Hepatocyte (in vitro differentiated cells): ENCODE measurements at regions not wholly inside any gene's neighbourhood (a gene's known extent, or its start where the extent isn't known, plus 50 kb on each side); places are given as distances from the start of the nearest gene placed in this dataset.

Experiments
- DNase-seq: peaks from one replicate; pipeline ENCODE4 v3.0.0-alpha.2; 2016; ENCODE audit warnings: low spot score
- H2AFZ ChIP-seq: fragments of 200-600 bp; sonication (generic); 2 replicates; pipeline ENCODE4 v1.6.0; 2016; ENCODE audit warnings: antibody characterized with exemption, mild to moderate bottlenecking
- H3K27ac ChIP-seq: fragments of 200-600 bp; sonication (generic); 2 replicates; pipeline ENCODE4 v1.5.1; 2016; ENCODE audit warnings: mild to moderate bottlenecking
- H3K27me3 ChIP-seq: fragments of 200-600 bp; sonication (generic); 2 replicates; pipeline ENCODE4 v1.6.1; 2016
- H3K36me3 ChIP-seq: fragments of 200-600 bp; sonication (generic); replicated peaks from 2 replicates; pipeline ENCODE4 v1.5.1; 2016; ENCODE audit warnings: low read depth; ENCODE audit not compliant: insufficient read depth
- H3K4me1 ChIP-seq: fragments of 200-600 bp; sonication (generic); 2 replicates; pipeline ENCODE4 v1.5.1; 2016; ENCODE audit warnings: mild to moderate bottlenecking, moderate library complexity; ENCODE audit not compliant: insufficient read depth
- H3K4me2 ChIP-seq: fragments of 200-600 bp; sonication (generic); 2 replicates; pipeline ENCODE4 v1.6.0; 2016
- H3K4me3 ChIP-seq: fragments of 200-600 bp; sonication (generic); 2 replicates; pipeline ENCODE4 v1.5.1; 2016; ENCODE audit warnings: mild to moderate bottlenecking
- H3K79me2 ChIP-seq: fragments of 200-600 bp; sonication (generic); 2 replicates; pipeline ENCODE4 v1.6.0; 2017; ENCODE audit warnings: mild to moderate bottlenecking
- H3K9me2 ChIP-seq: fragments of 200-600 bp; sonication (generic); replicated peaks from 2 replicates; pipeline ENCODE4 v1.6.0; 2017; ENCODE audit warnings: mild to moderate bottlenecking; ENCODE audit not compliant: insufficient read depth
- H3K9me3 ChIP-seq: fragments of 200-600 bp; sonication (generic); 2 replicates; pipeline ENCODE4 v1.5.1; 2016; ENCODE audit warnings: low read depth, mild to moderate bottlenecking
- H4K20me1 ChIP-seq: fragments of 200-600 bp; sonication (generic); 2 replicates; pipeline ENCODE4 v1.6.0; 2016; ENCODE audit warnings: mild to moderate bottlenecking; ENCODE audit not compliant: insufficient read depth, poor library complexity, severe bottlenecking
- CTCF ChIP-seq: fragments of 200-600 bp; sonication (generic); IDR thresholded peaks from 2 replicates; pipeline ENCODE4 v1.5.1; 2016; ENCODE audit warnings: antibody characterized with exemption, mild to moderate bottlenecking; ENCODE audit not compliant: poor library complexity
- EZH2 ChIP-seq: fragments of 200-600 bp; sonication (generic); IDR thresholded peaks from 2 replicates; pipeline ENCODE4 v1.6.1; 2016; ENCODE audit warnings: antibody characterized with exemption, mild to moderate bottlenecking, borderline replicate concordance
- EZH2phosphoT487 ChIP-seq: fragments of 200-600 bp; sonication (generic); IDR thresholded peaks from one replicate; pipeline ENCODE4 v1.6.1; 2018; ENCODE audit warnings: antibody characterized with exemption, mild to moderate bottlenecking, low read depth, moderate library complexity; ENCODE audit not compliant: unreplicated experiment, severe bottlenecking
- WGBS: methylation state at CpG from one replicate; pipeline ENCODE4 v1.1.6; 2016; ENCODE audit warnings: low lambda C conversion rate; ENCODE audit errors: missing lambda C conversion rate; 5-methylcytosine and 5-hydroxymethylcytosine counted together

GRCh38 chr9:79140751-79141150 lies 431.0 kb upstream of the TLE4 start:
- DNase-seq = no peak
- H3K9me3 ChIP-seq = no peaks in the 10 kb centered on the region
- H3K79me2 ChIP-seq = no peaks in the 10 kb centered on the region
- H3K4me2 ChIP-seq = no peak overlapping the region
- 28% methylated on average over 1 of the region's 1 CpG for WGBS
- H3K9me2 ChIP-seq = no peaks in the 10 kb centered on the region
- H2AFZ ChIP-seq = no peak overlapping the region
- no peaks in the 10 kb centered on the region for H3K27me3 ChIP-seq
- no peaks in the 10 kb centered on the region for H3K36me3 ChIP-seq
- H3K4me1 ChIP-seq = peaks cover 6% of the 10 kb centered on the region
- no peak overlapping the region for H3K27ac ChIP-seq
- TF ChIP-seq EZH2phosphoT487 (no peak), EZH2 (no peak), CTCF (no peak)
- H4K20me1 ChIP-seq = no peaks in the 10 kb centered on the region
- no peak overlapping the region for H3K4me3 ChIP-seq

GRCh38 chr9:79143211-79143610 lies 428.6 kb upstream of the TLE4 start:
- Histone ChIP-seq H3K36me3 (no peaks in the 10 kb centered on the region), H3K27me3 (no peaks in the 10 kb centered on the region), H3K27ac (no peak overlapping the region), H3K4me2 (no peak overlapping the region), H3K4me3 (no peak overlapping the region), H3K9me2 (no peaks in the 10 kb centered on the region), H3K79me2 (no peaks in the 10 kb centered on the region), H4K20me1 (no peaks in the 10 kb centered on the region), H3K9me3 (no peaks in the 10 kb centered on the region), H3K4me1 (peaks cover 6% of the 10 kb centered on the region), H2AFZ (no peak overlapping the region)
- no peak for TF ChIP-seq CTCF
- no peak for TF ChIP-seq EZH2phosphoT487
- no peak for TF ChIP-seq EZH2
- no peak for DNase-seq

- Histone ChIP-seq H3K4me2 (no peak overlapping the region), H3K27me3 (no peaks in the 10 kb centered on the region), H3K4me1 (peaks cover 6% of the 10 kb centered on the region), H4K20me1 (no peaks in the 10 kb centered on the region), H2AFZ (no peak overlapping the region), H3K36me3 (no peaks in the 10 kb centered on the region), H3K27ac (no peak overlapping the region), H3K79me2 (no peaks in the 10 kb centered on the region), H3K9me2 (no peaks in the 10 kb centered on the region), H3K4me3 (no peak overlapping the region), H3K9me3 (no peaks in the 10 kb centered on the region)
- DNase-seq = no peak
- TF ChIP-seq EZH2phosphoT487 (no peak), EZH2 (no peak), CTCF (no peak)
- 94% methylated on average over 6 of the region's 6 CpGs for WGBS
Measured at GRCh38 chr9:79145442-79145841, 426.3 kb upstream of the TLE4 start.

- WGBS = 80% methylated on average over 2 of the region's 2 CpGs
- Histone ChIP-seq H3K9me2 (no peaks in the 10 kb centered on the region), H2AFZ (no peak overlapping the region), H3K27me3 (no peaks in the 10 kb centered on the region), H3K27ac (no peak overlapping the region), H3K9me3 (no peaks in the 10 kb centered on the region), H3K36me3 (no peaks in the 10 kb centered on the region), H4K20me1 (no peaks in the 10 kb centered on the region), H3K4me2 (no peak overlapping the region), H3K4me1 (no peaks in the 10 kb centered on the region), H3K4me3 (no peak overlapping the region), H3K79me2 (no peaks in the 10 kb centered on the region)
- DNase-seq = no peak
- TF ChIP-seq EZH2phosphoT487 = no peak
- no peak for TF ChIP-seq CTCF
- TF ChIP-seq EZH2 = no peak
Measured at GRCh38 chr9:79149585-79149984, 422.2 kb upstream of the TLE4 start.
